Caco-2 (cell line): ENCODE measurements at regions not wholly inside any gene's neighbourhood (a gene's known extent, or its start where the extent isn't known, plus 50 kb on each side); places are given as distances from the start of the nearest gene placed in this dataset.

ENCODE experiments used
- BruUV-seq: library from RNA; stranded (reverse); fragments of 400-500 nt; replicated peaks from 2 replicates; lab custom pipeline; 2021; lab: Mats Ljungman, UMichigan
- CTCF ChIA-PET: fragments of 300-600 bp; sonication (Branson Sonifier 250); formaldehyde crosslinking; loops from one replicate; lab custom pipeline; 2022; ENCODE audit warnings: antibody characterized with exemption; lab: Charles Lee
- POLR2A ChIA-PET: fragments of 300-600 bp; sonication (Branson Sonifier 250); formaldehyde crosslinking; loops from one replicate; lab custom pipeline; 2022; ENCODE audit warnings: antibody characterized with exemption; lab: Charles Lee
- DNase-seq, 2 experiments: peaks; one replicate each; pipeline versions ENCODE4 v3.0.0 to v3.0.0-alpha.2; 2020 to 2022
- H3K27me3 ChIP-seq: replicated peaks from 2 replicates; pipeline ENCODE4 v1.6.0; 2011; ENCODE audit warnings: low read length; ENCODE audit not compliant: control insufficient read depth, insufficient read depth
- H3K36me3 ChIP-seq: 2 replicates; pipeline ENCODE4 v1.5.1; 2011; ENCODE audit warnings: low read length; ENCODE audit not compliant: control insufficient read depth, insufficient read depth
- H3K4me1 ChIP-seq: fragments of 250-450 bp; sonication (Bioruptor Pico); 2 replicates; pipeline ENCODE4 v1.5.1; 2020; ENCODE audit warnings: mild to moderate bottlenecking
- H3K4me3 ChIP-seq: 2 replicates; pipeline ENCODE4 v1.5.1; 2011; ENCODE audit warnings: low read depth, mild to moderate bottlenecking, control low read depth, low read length
- H3K9me3 ChIP-seq: fragments of 250-450 bp; sonication (Bioruptor Pico); 2 replicates; pipeline ENCODE4 v1.5.1; 2020; ENCODE audit warnings: mild to moderate bottlenecking, moderate library complexity
- H3K27ac Mint-ChIP-seq: one replicate; pipeline ENCODE4 v1.8.0; 2022; ENCODE audit warnings: mixed read lengths; ENCODE audit not compliant: unreplicated experiment
- H3K27me3 Mint-ChIP-seq: one replicate; pipeline ENCODE4 v1.8.0; 2022; ENCODE audit warnings: mixed read lengths; ENCODE audit not compliant: insufficient read depth, unreplicated experiment
- H3K36me3 Mint-ChIP-seq: one replicate; pipeline ENCODE4 v1.8.0; 2022; ENCODE audit warnings: mild to moderate bottlenecking, mixed read lengths; ENCODE audit not compliant: insufficient read depth, unreplicated experiment
- H3K4me1 Mint-ChIP-seq: one replicate; pipeline ENCODE4 v1.8.0; 2022; ENCODE audit warnings: low read depth, mixed read lengths; ENCODE audit not compliant: unreplicated experiment
- H3K4me3 Mint-ChIP-seq: one replicate; pipeline ENCODE4 v1.8.0; 2022; ENCODE audit warnings: mild to moderate bottlenecking, moderate library complexity, mixed read lengths; ENCODE audit not compliant: unreplicated experiment
- H3K9me3 Mint-ChIP-seq: one replicate; pipeline ENCODE4 v1.8.0; 2022; ENCODE audit warnings: mixed read lengths; ENCODE audit not compliant: unreplicated experiment
- CTCF ChIP-seq, 2 experiments: fragments of 200-600 bp in 1 of 2; IDR thresholded peaks; 1 replicate in 1 of 2; 2 replicates in 1 of 2; pipeline versions ENCODE4 v1.5.1 to v1.8.0; 2011 to 2022; ENCODE audit warnings: antibody characterized with exemption in 1 of 2, control low read depth in 1 of 2, inconsistent platforms in 1 of 2, low read depth in 1 of 2, low read length in 1 of 2, mild to moderate bottlenecking in 1 of 2, moderate library complexity in 1 of 2; ENCODE audit not compliant: insufficient read depth in 1 of 2, severe bottlenecking in 1 of 2, unreplicated experiment in 1 of 2
- intact Hi-C: fragments of 100-400 bp; cut with micrococcal nuclease; formaldehyde crosslinking; loops from one replicate; pipeline ENCODE4 v1.10.0; 2022; ENCODE audit not compliant: unreplicated experiment

GRCh38 chr2:37457401-37457901 is 113.0 kb downstream of the QPCT start:
- no TSS peak for BruUV-seq
- H3K4me3 Mint-ChIP-seq = no peak overlapping the region
- H3K9me3 Mint-ChIP-seq = no peaks in the 10 kb centered on the region
- no peaks in the 10 kb centered on the region for H3K36me3 ChIP-seq
- no peaks in the 10 kb centered on the region for H3K36me3 Mint-ChIP-seq
- H3K27me3 Mint-ChIP-seq = no peaks in the 10 kb centered on the region
- CTCF ChIA-PET = no interaction called here
- H3K27me3 ChIP-seq = no peaks in the 10 kb centered on the region
- DNase-seq = no peak
- no peak overlapping the region for H3K27ac Mint-ChIP-seq
- no peak overlapping the region for H3K4me3 ChIP-seq
- no peaks in the 10 kb centered on the region for H3K4me1 Mint-ChIP-seq
- intact Hi-C loops = no loop called here
- POLR2A ChIA-PET = no interaction called here
- no peaks in the 10 kb centered on the region for H3K4me1 ChIP-seq
- H3K9me3 ChIP-seq = no peaks in the 10 kb centered on the region
- no peak for TF ChIP-seq CTCF (IDR thresholded peaks at IDR 0.05; ENCODE audit: insufficient read depth in 1 of 2, low read depth in 1 of 2, low read length in 1 of 2, severe bottlenecking in 1 of 2, unreplicated experiment in 1 of 2)

GRCh38 chr2:37458133-37458532 is 113.7 kb downstream of the QPCT start:
- no peaks in the 10 kb centered on the region for H3K36me3 Mint-ChIP-seq
- no peaks in the 10 kb centered on the region for H3K27me3 Mint-ChIP-seq
- CTCF ChIA-PET = no interaction called here
- no peaks in the 10 kb centered on the region for H3K9me3 Mint-ChIP-seq
- POLR2A ChIA-PET = no interaction called here
- Histone ChIP-seq H3K27me3 (no peaks in the 10 kb centered on the region), H3K36me3 (no peaks in the 10 kb centered on the region), H3K4me3 (no peak overlapping the region), H3K9me3 (no peaks in the 10 kb centered on the region), H3K4me1 (no peaks in the 10 kb centered on the region)
- H3K27ac Mint-ChIP-seq = no peak overlapping the region
- no peak for DNase-seq
- BruUV-seq = no TSS peak
- no peaks in the 10 kb centered on the region for H3K4me1 Mint-ChIP-seq
- H3K4me3 Mint-ChIP-seq = no peak overlapping the region
- TF ChIP-seq CTCF (IDR thresholded peaks at IDR 0.05; ENCODE audit: insufficient read depth in 1 of 2, low read depth in 1 of 2, low read length in 1 of 2, severe bottlenecking in 1 of 2, unreplicated experiment in 1 of 2) = no peak
- intact Hi-C loops = no loop called here

- H3K9me3 Mint-ChIP-seq = no peaks in the 10 kb centered on the region
- H3K9me3 ChIP-seq = no peaks in the 10 kb centered on the region
- BruUV-seq = no TSS peak
- no peaks in the 10 kb centered on the region for H3K27me3 ChIP-seq
- no peak for TF ChIP-seq CTCF (IDR thresholded peaks at IDR 0.05; ENCODE audit: insufficient read depth in 1 of 2, low read depth in 1 of 2, low read length in 1 of 2, severe bottlenecking in 1 of 2, unreplicated experiment in 1 of 2)
- POLR2A ChIA-PET = no interaction called here
- H3K4me3 Mint-ChIP-seq = no peak overlapping the region
- H3K36me3 ChIP-seq = no peaks in the 10 kb centered on the region
- no peak for DNase-seq
- H3K27ac Mint-ChIP-seq = no peak overlapping the region
- no peak overlapping the region for H3K4me3 ChIP-seq
- H3K36me3 Mint-ChIP-seq = no peaks in the 10 kb centered on the region
- CTCF ChIA-PET = no interaction called here
- peaks cover 6% of the 10 kb centered on the region for H3K4me1 Mint-ChIP-seq
- H3K27me3 Mint-ChIP-seq = no peaks in the 10 kb centered on the region
- H3K4me1 ChIP-seq = no peaks in the 10 kb centered on the region
- intact Hi-C loops = no loop called here
Observed at GRCh38 chr2:37459095-37459981, 114.9 kb downstream of the QPCT start.
